SK-N-SH treated with all-trans-retinoic acid at 6 μM for 48 hours (cell line): ENCODE measurements at regions not wholly inside any gene's neighbourhood (a gene's known extent, or its start where the extent isn't known, plus 50 kb on each side); places are given as distances from the start of the nearest gene placed in this dataset.

Experiments
- ATAC-seq: fragments of 200-7000 bp; cut with Tn5 transposase; 3 replicates; pipeline ENCODE4 v1.9.1; 2020; ENCODE audit warnings: mild to moderate bottlenecking, moderate library complexity
- ESRRG ChIP-seq: fragments of 250-450 bp; sonication (Bioruptor Pico); IDR thresholded peaks from 2 replicates; pipeline ENCODE4 v1.6.1; 2021; ENCODE audit warnings: mild to moderate bottlenecking
- ISL1 ChIP-seq: fragments of 250-450 bp; sonication (Bioruptor Pico); IDR thresholded peaks from 2 replicates; pipeline ENCODE4 v2.1.2; 2022; ENCODE audit warnings: mild to moderate bottlenecking, moderate library complexity
- OSR1 ChIP-seq: fragments of 250-450 bp; sonication (Bioruptor Pico); IDR thresholded peaks from 2 replicates; pipeline ENCODE4 v1.8.0; 2022; ENCODE audit warnings: moderate library complexity, mild to moderate bottlenecking, inconsistent platforms
- PPARA ChIP-seq: fragments of 250-450 bp; sonication (Bioruptor Pico); IDR thresholded peaks from 2 replicates; pipeline ENCODE4 v1.5.0; 2020; ENCODE audit warnings: mild to moderate bottlenecking, borderline replicate concordance
- RARB ChIP-seq: fragments of 250-450 bp; sonication (Bioruptor Pico); IDR thresholded peaks from 2 replicates; pipeline ENCODE4 v1.8.0; 2021; ENCODE audit warnings: mild to moderate bottlenecking, moderate library complexity
- SNAI2 ChIP-seq: fragments of 250-450 bp; sonication (Bioruptor Pico); IDR thresholded peaks from 2 replicates; pipeline ENCODE4 v1.5.0; 2020; ENCODE audit warnings: mild to moderate bottlenecking, moderate library complexity
- TOX ChIP-seq: fragments of 250-450 bp; sonication (Bioruptor Pico); IDR thresholded peaks from 2 replicates; pipeline ENCODE4 v1.8.0; 2021; ENCODE audit warnings: mild to moderate bottlenecking, moderate library complexity, borderline replicate concordance
- ZC3H10 ChIP-seq: fragments of 250-450 bp; sonication (Bioruptor Pico); IDR thresholded peaks from 2 replicates; pipeline ENCODE4 v1.5.1; 2021; ENCODE audit warnings: mild to moderate bottlenecking, moderate library complexity
- ZFP3 ChIP-seq: fragments of 250-450 bp; sonication (Bioruptor Pico); IDR thresholded peaks from 2 replicates; pipeline ENCODE4 v1.5.0; 2020; ENCODE audit warnings: mild to moderate bottlenecking, moderate library complexity
- ZFP30 ChIP-seq: fragments of 450-650 bp; formaldehyde crosslinking; IDR thresholded peaks from 2 replicates; pipeline ENCODE4 v1.5.0; 2022; ENCODE audit warnings: mild to moderate bottlenecking, moderate library complexity
- ZNF565 ChIP-seq: fragments of 450-650 bp; formaldehyde crosslinking; conservative IDR thresholded peaks from 2 replicates; pipeline ENCODE4 v1.5.0; 2020; ENCODE audit warnings: low read depth, mild to moderate bottlenecking, moderate library complexity
- ZNF70 ChIP-seq: fragments of 450-650 bp; formaldehyde crosslinking; IDR thresholded peaks from 2 replicates; pipeline ENCODE4 v1.5.0; 2020; ENCODE audit warnings: mild to moderate bottlenecking, moderate library complexity
- ZNF8 ChIP-seq: fragments of 450-650 bp; formaldehyde crosslinking; IDR thresholded peaks from 2 replicates; pipeline ENCODE4 v1.5.0; 2020; ENCODE audit warnings: mild to moderate bottlenecking, moderate library complexity
- TF ChIP-seq, protein P1 (sequence below): fragments of 250-450 bp; sonication (Bioruptor Pico); IDR thresholded peaks from 2 replicates; pipeline ENCODE4 v1.8.0; 2021; ENCODE audit warnings: low read depth, mild to moderate bottlenecking, moderate library complexity, borderline replicate concordance
- TF ChIP-seq, protein P2 (sequence below): fragments of 250-450 bp; sonication (Bioruptor Pico); IDR thresholded peaks from 2 replicates; pipeline ENCODE4 v1.5.1; 2021; ENCODE audit warnings: mild to moderate bottlenecking, moderate library complexity
- TF ChIP-seq, protein P3 (sequence below): fragments of 250-450 bp; sonication (Bioruptor Pico); IDR thresholded peaks from 2 replicates; pipeline ENCODE4 v1.8.0; 2020; ENCODE audit warnings: mild to moderate bottlenecking, moderate library complexity, borderline replicate concordance
- TF ChIP-seq, protein P4 (sequence below): fragments of 250-450 bp; sonication (Bioruptor Pico); IDR thresholded peaks from 2 replicates; pipeline ENCODE4 v1.5.0; 2020; ENCODE audit warnings: mild to moderate bottlenecking, moderate library complexity

DNA sequence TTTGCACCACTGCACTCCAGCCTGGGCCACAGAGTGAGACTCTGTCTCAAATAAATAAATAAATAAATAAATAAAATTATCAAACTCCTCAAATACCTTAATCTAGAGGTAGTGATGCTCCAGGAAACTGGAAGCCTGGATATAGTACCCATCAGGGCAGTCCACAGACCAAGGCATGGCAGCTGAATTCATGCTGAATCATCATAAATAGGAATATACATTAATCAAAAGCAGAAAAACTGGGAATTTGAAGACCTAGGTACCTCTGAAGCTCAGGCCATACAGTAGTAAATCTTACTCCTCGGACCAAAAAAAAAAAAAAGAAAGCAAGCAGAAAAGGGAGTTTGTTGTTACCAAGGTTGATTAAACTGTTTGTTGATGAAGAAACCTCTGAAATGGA, 184.2 kb upstream of the CHODL start:
- ATAC-seq, result no peak
- TF ChIP-seq ZNF8 (CRISPR knock-in tag), result no peak
- TF ChIP-seq, protein P1, sequence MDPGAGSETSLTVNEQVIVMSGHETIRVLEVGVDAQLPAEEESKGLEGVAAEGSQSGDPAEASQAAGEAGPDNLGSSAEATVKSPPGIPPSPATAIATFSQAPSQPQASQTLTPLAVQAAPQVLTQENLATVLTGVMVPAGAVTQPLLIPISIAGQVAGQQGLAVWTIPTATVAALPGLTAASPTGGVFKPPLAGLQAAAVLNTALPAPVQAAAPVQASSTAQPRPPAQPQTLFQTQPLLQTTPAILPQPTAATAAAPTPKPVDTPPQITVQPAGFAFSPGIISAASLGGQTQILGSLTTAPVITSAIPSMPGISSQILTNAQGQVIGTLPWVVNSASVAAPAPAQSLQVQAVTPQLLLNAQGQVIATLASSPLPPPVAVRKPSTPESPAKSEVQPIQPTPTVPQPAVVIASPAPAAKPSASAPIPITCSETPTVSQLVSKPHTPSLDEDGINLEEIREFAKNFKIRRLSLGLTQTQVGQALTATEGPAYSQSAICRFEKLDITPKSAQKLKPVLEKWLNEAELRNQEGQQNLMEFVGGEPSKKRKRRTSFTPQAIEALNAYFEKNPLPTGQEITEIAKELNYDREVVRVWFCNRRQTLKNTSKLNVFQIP (CRISPR knock-in tag), result no peak
- no peak for TF ChIP-seq PPARA (CRISPR knock-in tag)
- TF ChIP-seq ESRRG (CRISPR knock-in tag), result no peak
- TF ChIP-seq ZNF565 (CRISPR knock-in tag), result no peak
- TF ChIP-seq TOX, result no peak
- TF ChIP-seq, protein P2, sequence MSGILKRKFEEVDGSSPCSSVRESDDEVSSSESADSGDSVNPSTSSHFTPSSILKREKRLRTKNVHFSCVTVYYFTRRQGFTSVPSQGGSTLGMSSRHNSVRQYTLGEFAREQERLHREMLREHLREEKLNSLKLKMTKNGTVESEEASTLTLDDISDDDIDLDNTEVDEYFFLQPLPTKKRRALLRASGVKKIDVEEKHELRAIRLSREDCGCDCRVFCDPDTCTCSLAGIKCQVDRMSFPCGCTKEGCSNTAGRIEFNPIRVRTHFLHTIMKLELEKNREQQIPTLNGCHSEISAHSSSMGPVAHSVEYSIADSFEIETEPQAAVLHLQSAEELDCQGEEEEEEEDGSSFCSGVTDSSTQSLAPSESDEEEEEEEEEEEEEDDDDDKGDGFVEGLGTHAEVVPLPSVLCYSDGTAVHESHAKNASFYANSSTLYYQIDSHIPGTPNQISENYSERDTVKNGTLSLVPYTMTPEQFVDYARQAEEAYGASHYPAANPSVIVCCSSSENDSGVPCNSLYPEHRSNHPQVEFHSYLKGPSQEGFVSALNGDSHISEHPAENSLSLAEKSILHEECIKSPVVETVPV (CRISPR knock-in tag), result no peak
- TF ChIP-seq ZFP3 (CRISPR knock-in tag), result no peak
- no peak for TF ChIP-seq RARB (CRISPR knock-in tag)

DNA sequence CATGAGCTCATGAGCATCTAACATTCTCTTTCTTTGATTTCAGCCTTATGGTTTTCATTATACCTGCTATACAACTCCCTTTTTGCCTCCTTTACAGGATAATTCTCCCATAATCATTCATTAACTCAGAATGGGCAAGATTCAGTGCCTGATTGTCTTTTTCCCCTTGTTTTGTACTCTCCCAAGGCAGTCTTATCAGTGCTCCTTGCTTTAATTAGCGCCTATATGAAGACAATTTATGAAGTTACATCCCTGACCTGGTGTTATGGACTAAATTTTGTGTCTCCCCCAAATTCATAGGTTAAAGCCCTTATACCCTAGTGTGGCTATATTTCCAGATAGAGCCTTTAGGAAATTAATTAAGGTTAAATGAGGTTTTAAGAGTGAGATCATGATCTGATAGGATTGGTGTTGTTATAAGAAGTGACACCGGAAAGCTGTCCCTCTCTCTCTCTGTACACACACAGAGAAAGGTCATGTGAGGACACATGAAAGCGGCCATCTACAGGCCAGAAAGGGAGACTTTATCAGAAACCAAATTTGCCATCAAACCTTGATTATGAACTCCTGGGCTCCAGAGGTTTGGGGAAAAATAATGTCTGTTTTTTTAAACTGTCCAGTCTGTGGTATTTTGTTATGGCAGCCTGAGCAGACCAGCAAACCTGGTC, 185.8 kb upstream of the CHODL start:
- ATAC-seq, result no peak
- TF ChIP-seq, protein P3, sequence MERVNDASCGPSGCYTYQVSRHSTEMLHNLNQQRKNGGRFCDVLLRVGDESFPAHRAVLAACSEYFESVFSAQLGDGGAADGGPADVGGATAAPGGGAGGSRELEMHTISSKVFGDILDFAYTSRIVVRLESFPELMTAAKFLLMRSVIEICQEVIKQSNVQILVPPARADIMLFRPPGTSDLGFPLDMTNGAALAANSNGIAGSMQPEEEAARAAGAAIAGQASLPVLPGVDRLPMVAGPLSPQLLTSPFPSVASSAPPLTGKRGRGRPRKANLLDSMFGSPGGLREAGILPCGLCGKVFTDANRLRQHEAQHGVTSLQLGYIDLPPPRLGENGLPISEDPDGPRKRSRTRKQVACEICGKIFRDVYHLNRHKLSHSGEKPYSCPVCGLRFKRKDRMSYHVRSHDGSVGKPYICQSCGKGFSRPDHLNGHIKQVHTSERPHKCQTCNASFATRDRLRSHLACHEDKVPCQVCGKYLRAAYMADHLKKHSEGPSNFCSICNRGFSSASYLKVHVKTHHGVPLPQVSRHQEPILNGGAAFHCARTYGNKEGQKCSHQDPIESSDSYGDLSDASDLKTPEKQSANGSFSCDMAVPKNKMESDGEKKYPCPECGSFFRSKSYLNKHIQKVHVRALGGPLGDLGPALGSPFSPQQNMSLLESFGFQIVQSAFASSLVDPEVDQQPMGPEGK (CRISPR knock-in tag), result no peak
- TF ChIP-seq ZC3H10 (no peak), ZNF8 (CRISPR knock-in tag) (no peak), ZFP3 (CRISPR knock-in tag) (no peak), PPARA (CRISPR knock-in tag) (no peak), ZNF565 (CRISPR knock-in tag) (no peak), ESRRG (CRISPR knock-in tag) (no peak), SNAI2 (CRISPR knock-in tag) (no peak), ZNF70 (CRISPR knock-in tag) (no peak), ISL1 (no peak)
- TF ChIP-seq, protein P4, sequence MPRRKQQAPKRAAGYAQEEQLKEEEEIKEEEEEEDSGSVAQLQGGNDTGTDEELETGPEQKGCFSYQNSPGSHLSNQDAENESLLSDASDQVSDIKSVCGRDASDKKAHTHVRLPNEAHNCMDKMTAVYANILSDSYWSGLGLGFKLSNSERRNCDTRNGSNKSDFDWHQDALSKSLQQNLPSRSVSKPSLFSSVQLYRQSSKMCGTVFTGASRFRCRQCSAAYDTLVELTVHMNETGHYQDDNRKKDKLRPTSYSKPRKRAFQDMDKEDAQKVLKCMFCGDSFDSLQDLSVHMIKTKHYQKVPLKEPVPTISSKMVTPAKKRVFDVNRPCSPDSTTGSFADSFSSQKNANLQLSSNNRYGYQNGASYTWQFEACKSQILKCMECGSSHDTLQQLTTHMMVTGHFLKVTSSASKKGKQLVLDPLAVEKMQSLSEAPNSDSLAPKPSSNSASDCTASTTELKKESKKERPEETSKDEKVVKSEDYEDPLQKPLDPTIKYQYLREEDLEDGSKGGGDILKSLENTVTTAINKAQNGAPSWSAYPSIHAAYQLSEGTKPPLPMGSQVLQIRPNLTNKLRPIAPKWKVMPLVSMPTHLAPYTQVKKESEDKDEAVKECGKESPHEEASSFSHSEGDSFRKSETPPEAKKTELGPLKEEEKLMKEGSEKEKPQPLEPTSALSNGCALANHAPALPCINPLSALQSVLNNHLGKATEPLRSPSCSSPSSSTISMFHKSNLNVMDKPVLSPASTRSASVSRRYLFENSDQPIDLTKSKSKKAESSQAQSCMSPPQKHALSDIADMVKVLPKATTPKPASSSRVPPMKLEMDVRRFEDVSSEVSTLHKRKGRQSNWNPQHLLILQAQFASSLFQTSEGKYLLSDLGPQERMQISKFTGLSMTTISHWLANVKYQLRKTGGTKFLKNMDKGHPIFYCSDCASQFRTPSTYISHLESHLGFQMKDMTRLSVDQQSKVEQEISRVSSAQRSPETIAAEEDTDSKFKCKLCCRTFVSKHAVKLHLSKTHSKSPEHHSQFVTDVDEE (CRISPR knock-in tag), result no peak
- TF ChIP-seq, protein P2 (CRISPR knock-in tag), result no peak

DNA sequence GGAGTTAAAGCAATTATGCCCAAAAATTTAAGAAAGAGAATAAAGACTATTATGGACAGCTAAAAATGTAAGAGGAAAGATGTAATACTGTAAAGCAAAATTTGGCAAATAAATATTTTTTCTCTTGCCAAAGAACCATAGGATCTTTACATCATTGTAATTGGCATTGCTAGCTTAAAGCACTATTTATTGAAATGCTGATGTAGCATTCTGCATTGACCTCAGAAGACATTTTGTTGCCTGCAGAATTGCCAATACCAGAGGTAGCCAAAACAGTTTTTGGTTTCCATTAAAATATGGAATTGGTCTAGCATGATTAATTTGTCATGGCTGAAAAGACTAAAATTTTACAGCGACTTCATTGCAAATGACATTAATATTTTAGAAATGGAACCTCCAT, 191.5 kb upstream of the CHODL start:
- ATAC-seq, result no peak
- TF ChIP-seq ISL1, result no peak
- TF ChIP-seq, protein P2 (CRISPR knock-in tag), result no peak
- TF ChIP-seq, protein P4 (CRISPR knock-in tag), result no peak
- no peak for TF ChIP-seq SNAI2 (CRISPR knock-in tag)
- no peak for TF ChIP-seq ZNF8 (CRISPR knock-in tag)
- TF ChIP-seq, protein P1 (CRISPR knock-in tag), result no peak
- TF ChIP-seq ESRRG (CRISPR knock-in tag), result no peak
- TF ChIP-seq PPARA (CRISPR knock-in tag), result no peak
- no peak for TF ChIP-seq ZC3H10
- TF ChIP-seq TOX, result no peak
- no peak for TF ChIP-seq OSR1 (CRISPR knock-in tag)
- TF ChIP-seq ZFP30 (CRISPR knock-in tag), result no peak
